WTC11 (cell line): ENCODE measurements at regions not wholly inside any gene's neighbourhood (a gene's known extent, or its start where the extent isn't known, plus 50 kb on each side); places are given as distances from the start of the nearest gene placed in this dataset.

Experiments used
- ATAC-seq: fragments of 200-7000 bp; cut with Tn5 transposase; 2 replicates; pipeline ENCODE4 v1.10.0; 2021; ENCODE audit warnings: mild to moderate bottlenecking, moderate library complexity
- CTCF ChIA-PET: fragments of 300-600 bp; sonication (Branson Sonifier 250); formaldehyde crosslinking; loops from one replicate; lab custom pipeline; 2021; ENCODE audit warnings: antibody characterized with exemption; lab: Charles Lee
- POLR2A ChIA-PET: fragments of 350-600 bp; sonication (Branson Sonifier 250); formaldehyde crosslinking; loops from one replicate; lab custom pipeline; 2021; ENCODE audit warnings: antibody characterized with exemption; lab: Charles Lee
- DNase-seq: peaks from one replicate; pipeline ENCODE4 v3.0.0; 2021; ENCODE audit warnings: low spot score
- H3K27ac Mint-ChIP-seq: 2 replicates; pipeline ENCODE4 v1.8.0; 2021; ENCODE audit warnings: mixed read lengths
- H3K27me3 Mint-ChIP-seq: 2 replicates; pipeline ENCODE4 v1.8.0; 2021; ENCODE audit warnings: low read depth, mild to moderate bottlenecking, moderate library complexity, mixed read lengths
- H3K36me3 Mint-ChIP-seq: 2 replicates; pipeline ENCODE4 v1.8.0; 2021; ENCODE audit warnings: mixed read lengths
- H3K4me1 Mint-ChIP-seq: 2 replicates; pipeline ENCODE4 v1.8.0; 2022; ENCODE audit warnings: mixed read lengths
- H3K4me3 Mint-ChIP-seq: 2 replicates; pipeline ENCODE4 v1.8.0; 2021; ENCODE audit warnings: mild to moderate bottlenecking, moderate library complexity, mixed read lengths
- H3K9me3 Mint-ChIP-seq: 2 replicates; pipeline ENCODE4 v1.8.0; 2021; ENCODE audit warnings: mixed read lengths
- AR ChIP-seq: fragments of 250-450 bp; sonication (Bioruptor Pico); IDR thresholded peaks from 2 replicates; pipeline ENCODE4 v1.9.0; 2021; ENCODE audit warnings: mild to moderate bottlenecking
- ARID4B ChIP-seq: sonication (generic); formaldehyde crosslinking; IDR thresholded peaks from 2 replicates; pipeline ENCODE4 v1.8.0; 2023; ENCODE audit warnings: missing genetic modification reagents, mild to moderate bottlenecking, borderline replicate concordance
- ATF6 ChIP-seq: sonication (generic); formaldehyde crosslinking; IDR thresholded peaks from 2 replicates; pipeline ENCODE4 v1.8.1; 2023; ENCODE audit warnings: mild to moderate bottlenecking, missing genetic modification reagents
- ERG ChIP-seq: fragments of 250-450 bp; sonication (Bioruptor Pico); IDR thresholded peaks from 2 replicates; pipeline ENCODE4 v1.8.0; 2021; ENCODE audit warnings: mild to moderate bottlenecking
- FOXK1 ChIP-seq: sonication (generic); formaldehyde crosslinking; IDR thresholded peaks from 2 replicates; pipeline ENCODE4 v1.8.0; 2022; ENCODE audit warnings: mild to moderate bottlenecking, moderate library complexity, missing genetic modification reagents
- HMGXB4 ChIP-seq: sonication (generic); formaldehyde crosslinking; IDR thresholded peaks from 2 replicates; pipeline ENCODE4 v1.8.1; 2023; ENCODE audit warnings: mild to moderate bottlenecking, moderate library complexity, missing genetic modification reagents
- IRF2 ChIP-seq: sonication (generic); formaldehyde crosslinking; IDR thresholded peaks from 2 replicates; pipeline ENCODE4 v1.8.0; 2022; ENCODE audit warnings: low read depth, missing genetic modification reagents, borderline replicate concordance
- NFE2L1 ChIP-seq: sonication (generic); formaldehyde crosslinking; IDR thresholded peaks from 2 replicates; pipeline ENCODE4 v1.8.1; 2023; ENCODE audit warnings: missing genetic modification reagents
- TCF7 ChIP-seq: sonication (generic); formaldehyde crosslinking; IDR thresholded peaks from 2 replicates; pipeline ENCODE4 v1.8.0; 2022; ENCODE audit warnings: mild to moderate bottlenecking, low read depth, missing genetic modification reagents, moderate library complexity
- TP53 ChIP-seq: sonication (generic); formaldehyde crosslinking; IDR thresholded peaks from 2 replicates; pipeline ENCODE4 v1.8.1; 2023; ENCODE audit warnings: mild to moderate bottlenecking, missing genetic modification reagents
- TF ChIP-seq, protein P1 (sequence below): sonication (generic); formaldehyde crosslinking; IDR thresholded peaks from 2 replicates; pipeline ENCODE4 v1.8.0; 2022; ENCODE audit warnings: mild to moderate bottlenecking, missing genetic modification reagents
- TF ChIP-seq, protein P2 (sequence below): sonication (generic); formaldehyde crosslinking; IDR thresholded peaks from 2 replicates; pipeline ENCODE4 v1.8.1; 2022; ENCODE audit warnings: low read depth, mild to moderate bottlenecking, moderate library complexity, missing genetic modification reagents, borderline replicate concordance
- TF ChIP-seq, protein P3 (sequence below): sonication (generic); formaldehyde crosslinking; IDR thresholded peaks from 2 replicates; pipeline ENCODE4 v1.8.1; 2023; ENCODE audit warnings: mild to moderate bottlenecking, missing genetic modification reagents, moderate library complexity
- TF ChIP-seq, protein P4 (sequence below): fragments of 250-450 bp; sonication (Bioruptor Pico); IDR thresholded peaks from 2 replicates; pipeline ENCODE4 v1.9.0; 2021; ENCODE audit warnings: moderate library complexity, mild to moderate bottlenecking, inconsistent platforms, borderline replicate concordance

DNA sequence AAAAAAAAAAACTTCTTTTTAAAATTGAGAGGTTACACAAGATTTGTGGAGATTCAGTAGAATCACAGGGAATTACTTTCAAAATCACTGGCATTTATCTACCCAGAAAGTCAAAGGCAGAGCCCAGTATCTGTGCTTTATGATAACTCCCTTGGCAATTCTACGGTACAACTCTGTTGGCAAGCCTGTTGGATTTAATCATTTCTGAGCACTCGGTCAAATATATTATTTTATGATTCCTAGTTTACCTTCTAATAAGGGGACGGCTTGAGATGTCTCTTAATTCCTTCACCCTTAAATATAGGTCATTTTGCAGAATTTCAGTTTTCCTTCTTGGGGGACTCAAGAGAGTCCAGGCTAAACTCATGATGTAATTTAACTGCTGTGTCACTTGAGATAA is 987.6 kb downstream of the EFNB2 start:
- ChIA-PET POLR2A (no interaction called here), CTCF (no interaction called here)
- no peaks in the 10 kb centered on the region for H3K36me3 Mint-ChIP-seq
- no peaks in the 10 kb centered on the region for H3K9me3 Mint-ChIP-seq
- DNase-seq (no peak), ATAC-seq (no peak)
- no peak overlapping the region for H3K4me3 Mint-ChIP-seq
- 0 out of 2 replicates have a peak, but pooled peaks cover 3% of the 10 kb centered on the region for H3K4me1 Mint-ChIP-seq
- no peaks in the 10 kb centered on the region for H3K27me3 Mint-ChIP-seq
- no peak overlapping the region for H3K27ac Mint-ChIP-seq
- no peak for TF ChIP-seq NFE2L1 (CRISPR knock-in tag)
- TF ChIP-seq, protein P1, sequence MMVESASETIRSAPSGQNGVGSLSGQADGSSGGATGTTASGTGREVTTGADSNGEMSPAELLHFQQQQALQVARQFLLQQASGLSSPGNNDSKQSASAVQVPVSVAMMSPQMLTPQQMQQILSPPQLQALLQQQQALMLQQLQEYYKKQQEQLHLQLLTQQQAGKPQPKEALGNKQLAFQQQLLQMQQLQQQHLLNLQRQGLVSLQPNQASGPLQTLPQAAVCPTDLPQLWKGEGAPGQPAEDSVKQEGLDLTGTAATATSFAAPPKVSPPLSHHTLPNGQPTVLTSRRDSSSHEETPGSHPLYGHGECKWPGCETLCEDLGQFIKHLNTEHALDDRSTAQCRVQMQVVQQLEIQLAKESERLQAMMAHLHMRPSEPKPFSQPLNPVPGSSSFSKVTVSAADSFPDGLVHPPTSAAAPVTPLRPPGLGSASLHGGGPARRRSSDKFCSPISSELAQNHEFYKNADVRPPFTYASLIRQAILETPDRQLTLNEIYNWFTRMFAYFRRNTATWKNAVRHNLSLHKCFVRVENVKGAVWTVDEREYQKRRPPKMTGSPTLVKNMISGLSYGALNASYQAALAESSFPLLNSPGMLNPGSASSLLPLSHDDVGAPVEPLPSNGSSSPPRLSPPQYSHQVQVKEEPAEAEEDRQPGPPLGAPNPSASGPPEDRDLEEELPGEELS (CRISPR knock-in tag) = no peak
- no peak for TF ChIP-seq HMGXB4
- TF ChIP-seq, all 79 proteins: peak for 0

DNA sequence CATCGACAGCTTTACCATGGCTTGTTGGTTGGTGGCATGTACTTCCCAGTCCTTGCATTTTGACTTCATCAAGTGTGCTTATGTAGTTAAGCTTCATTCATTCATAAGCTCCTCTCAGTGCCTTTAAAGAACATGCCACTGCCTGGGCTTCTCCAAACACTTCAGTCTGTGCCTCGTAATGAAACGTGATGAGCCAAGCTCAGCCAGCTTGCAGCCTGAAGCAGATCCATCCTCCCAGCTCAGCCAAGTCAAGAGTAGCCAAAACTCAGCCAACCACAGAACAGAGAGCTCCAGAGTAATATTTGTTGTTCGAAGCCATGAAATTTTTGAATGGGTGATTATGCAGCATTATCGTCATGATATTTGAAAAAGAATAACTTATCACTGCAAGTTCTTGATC is 989.7 kb downstream of the EFNB2 start:
- 0 out of 2 replicates have a peak, but pooled peaks cover 3% of the 10 kb centered on the region for H3K4me1 Mint-ChIP-seq
- no peak overlapping the region; the same call in 1 of the 2 replicates for H3K27ac Mint-ChIP-seq
- no peaks in the 10 kb centered on the region for H3K27me3 Mint-ChIP-seq
- ChIA-PET CTCF (interaction anchor here (0.7 kb wide), 1 partner anchor 135 kb away, joined by 3 read pairs; no protein-coding TSS in a partner anchor), POLR2A (no interaction called here)
- no peaks in the 10 kb centered on the region for H3K9me3 Mint-ChIP-seq
- no peak for TF ChIP-seq TCF7 (CRISPR knock-in tag)
- no peak for TF ChIP-seq IRF2
- no peak for TF ChIP-seq ATF6
- TF ChIP-seq, protein P2, sequence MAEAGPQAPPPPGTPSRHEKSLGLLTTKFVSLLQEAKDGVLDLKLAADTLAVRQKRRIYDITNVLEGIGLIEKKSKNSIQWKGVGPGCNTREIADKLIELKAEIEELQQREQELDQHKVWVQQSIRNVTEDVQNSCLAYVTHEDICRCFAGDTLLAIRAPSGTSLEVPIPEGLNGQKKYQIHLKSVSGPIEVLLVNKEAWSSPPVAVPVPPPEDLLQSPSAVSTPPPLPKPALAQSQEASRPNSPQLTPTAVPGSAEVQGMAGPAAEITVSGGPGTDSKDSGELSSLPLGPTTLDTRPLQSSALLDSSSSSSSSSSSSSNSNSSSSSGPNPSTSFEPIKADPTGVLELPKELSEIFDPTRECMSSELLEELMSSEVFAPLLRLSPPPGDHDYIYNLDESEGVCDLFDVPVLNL (CRISPR knock-in tag) = no peak
- TF ChIP-seq FOXK1 (CRISPR knock-in tag) = no peak
- TF ChIP-seq ARID4B = no peak
- TF ChIP-seq, protein P3, sequence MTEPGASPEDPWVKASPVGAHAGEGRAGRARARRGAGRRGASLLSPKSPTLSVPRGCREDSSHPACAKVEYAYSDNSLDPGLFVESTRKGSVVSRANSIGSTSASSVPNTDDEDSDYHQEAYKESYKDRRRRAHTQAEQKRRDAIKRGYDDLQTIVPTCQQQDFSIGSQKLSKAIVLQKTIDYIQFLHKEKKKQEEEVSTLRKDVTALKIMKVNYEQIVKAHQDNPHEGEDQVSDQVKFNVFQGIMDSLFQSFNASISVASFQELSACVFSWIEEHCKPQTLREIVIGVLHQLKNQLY (CRISPR knock-in tag) = no peak
- TF ChIP-seq, protein P4, sequence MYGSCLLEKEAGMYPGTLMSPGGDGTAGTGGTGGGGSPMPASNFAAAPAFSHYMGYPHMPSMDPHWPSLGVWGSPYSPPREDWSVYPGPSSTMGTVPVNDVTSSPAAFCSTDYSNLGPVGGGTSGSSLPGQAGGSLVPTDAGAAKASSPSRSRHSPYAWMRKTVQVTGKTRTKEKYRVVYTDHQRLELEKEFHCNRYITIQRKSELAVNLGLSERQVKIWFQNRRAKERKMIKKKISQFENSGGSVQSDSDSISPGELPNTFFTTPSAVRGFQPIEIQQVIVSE (CRISPR knock-in tag) = no peak
- no peak for TF ChIP-seq ERG (CRISPR knock-in tag)
- no peak for TF ChIP-seq AR (CRISPR knock-in tag)
- no peak for TF ChIP-seq TP53
- no peaks in the 10 kb centered on the region for H3K36me3 Mint-ChIP-seq
- no peak for ATAC-seq
- H3K4me3 Mint-ChIP-seq = no peak overlapping the region
- no peak for DNase-seq
